ENCODE measurements at regions not wholly inside any gene's neighbourhood (a gene's known extent, or its start where the extent isn't known, plus 50 kb on each side); places are given as distances from the start of the nearest gene placed in this dataset.
"Not testable (repeated sequence)": the region's sequence is repeated elsewhere in the genome, so short reads cannot be mapped to it uniquely, and the experiment has no call there.

- Mint-ChIP-seq H3K27ac (no peak overlapping the region), H3K36me3 (peaks cover 0 to 4% of the 10 kb centered on the region in 2 donors), H3K9me3 (peaks cover 20 to 22% of the 10 kb centered on the region in 2 donors)
- no peak for DNase-seq (ENCODE audit: low spot score in 2 of 2)
- no peak for ATAC-seq
Observed at GRCh38 chr16:51868631-51869030, 678.3 kb downstream of the TOX3 start.

- H3K27ac Mint-ChIP-seq, result no peak overlapping the region
- H3K36me3 Mint-ChIP-seq, result peaks cover 0 to 4% of the 10 kb centered on the region in 2 donors
- H3K9me3 Mint-ChIP-seq, result peaks cover 18 to 20% of the 10 kb centered on the region in 2 donors
- DNase-seq (ENCODE audit: low spot score in 2 of 2) (no peak), ATAC-seq (no peak)
Observed at GRCh38 chr16:51867386-51868065, 679.4 kb downstream of the TOX3 start.

GRCh38 chr16:51864575-51864974 lies 682.4 kb downstream of the TOX3 start:
- H3K36me3 Mint-ChIP-seq, result peaks cover 0 to 4% of the 10 kb centered on the region in 2 donors
- DNase-seq (ENCODE audit: low spot score in 2 of 2) (no peak), ATAC-seq (no peak)
- no peak overlapping the region for H3K27ac Mint-ChIP-seq
- H3K9me3 Mint-ChIP-seq, result peaks cover 12 to 16% of the 10 kb centered on the region in 2 donors

GRCh38 chr16:51854401-51854951 lies 692.5 kb downstream of the TOX3 start:
- peaks cover 11 to 21% of the 10 kb centered on the region in 2 donors for H3K9me3 Mint-ChIP-seq
- DNase-seq (ENCODE audit: low spot score in 2 of 2) (no peak), ATAC-seq (no peak)
- H3K36me3 Mint-ChIP-seq, result no peaks in the 10 kb centered on the region
- H3K27ac Mint-ChIP-seq, result no peak overlapping the region

GRCh38 chr16:51853586-51853985 lies 693.4 kb downstream of the TOX3 start:
- DNase-seq (ENCODE audit: low spot score in 2 of 2), result no peak
- H3K36me3 Mint-ChIP-seq, result no peaks in the 10 kb centered on the region
- no peak for ATAC-seq

GRCh38 chr16:51852892-51853291 lies 694.1 kb downstream of the TOX3 start:
- no peak for DNase-seq (ENCODE audit: low spot score in 2 of 2)
- ATAC-seq, result no peak
- peaks cover 11 to 22% of the 10 kb centered on the region in 2 donors for H3K9me3 Mint-ChIP-seq
- H3K27ac Mint-ChIP-seq, result no peak overlapping the region
- H3K36me3 Mint-ChIP-seq, result no peaks in the 10 kb centered on the region

More at GRCh38 chr16:51853586-51853985, 693.4 kb downstream of the TOX3 start:
- H3K9me3 Mint-ChIP-seq, result peaks cover 11 to 22% of the 10 kb centered on the region in 2 donors
- no peak overlapping the region for H3K27ac Mint-ChIP-seq

- Mint-ChIP-seq H3K9me3 (peaks cover 11 to 22% of the 10 kb centered on the region in 2 donors), H3K36me3 (no peaks in the 10 kb centered on the region), H3K27ac (no peak overlapping the region)
- ATAC-seq (no peak), DNase-seq (ENCODE audit: low spot score in 2 of 2) (no peak)
Observed at GRCh38 chr16:51851111-51851510, 695.8 kb downstream of the TOX3 start.

GRCh38 chr16:51849715-51850114 lies 697.2 kb downstream of the TOX3 start:
- no peak for DNase-seq (ENCODE audit: low spot score in 2 of 2)
- H3K27ac Mint-ChIP-seq, result no peak overlapping the region
- ATAC-seq, result no peak
- H3K36me3 Mint-ChIP-seq, result no peaks in the 10 kb centered on the region
- peaks cover 11 to 22% of the 10 kb centered on the region in 2 donors for H3K9me3 Mint-ChIP-seq

- DNase-seq (ENCODE audit: low spot score in 2 of 2) (no peak), ATAC-seq (no peak)
- Mint-ChIP-seq H3K27ac (no peak overlapping the region), H3K9me3 (peaks cover 15 to 16% of the 10 kb centered on the region in 2 donors), H3K36me3 (no peaks in the 10 kb centered on the region)
Observed at GRCh38 chr16:51845586-51846305, 694.7 kb upstream of the SALL1 start.

GRCh38 chr16:51839727-51840462 lies 688.8 kb upstream of the SALL1 start:
- ATAC-seq (no peak), DNase-seq (ENCODE audit: low spot score in 2 of 2) (no peak)
- peaks cover 21 to 28% of the 10 kb centered on the region in 2 donors for H3K9me3 Mint-ChIP-seq
- no peak overlapping the region for H3K27ac Mint-ChIP-seq
- no peaks in the 10 kb centered on the region for H3K36me3 Mint-ChIP-seq

- no peak for DNase-seq (ENCODE audit: low spot score in 2 of 2)
- H3K9me3 Mint-ChIP-seq, result peaks cover 13 to 24% of the 10 kb centered on the region in 2 donors
- no peak overlapping the region for H3K27ac Mint-ChIP-seq
- no peaks in the 10 kb centered on the region for H3K36me3 Mint-ChIP-seq
- ATAC-seq, result no peak
Observed at GRCh38 chr16:51834794-51835193, 683.7 kb upstream of the SALL1 start.

GRCh38 chr16:51834133-51834532 lies 683.1 kb upstream of the SALL1 start:
- no peak for DNase-seq (ENCODE audit: low spot score in 2 of 2)
- Mint-ChIP-seq H3K36me3 (no peaks in the 10 kb centered on the region), H3K9me3 (peaks cover 13 to 24% of the 10 kb centered on the region in 2 donors), H3K27ac (no peak overlapping the region)
- ATAC-seq, result no peak

GRCh38 chr16:51831595-51832367 lies 680.7 kb upstream of the SALL1 start:
- DNase-seq (ENCODE audit: low spot score in 2 of 2) (no peak), ATAC-seq (no peak)
- peaks cover 8 to 23% of the 10 kb centered on the region in 2 donors for H3K9me3 Mint-ChIP-seq
- no peaks in the 10 kb centered on the region for H3K36me3 Mint-ChIP-seq
- no peak overlapping the region for H3K27ac Mint-ChIP-seq

- not testable (repeated sequence) for H3K36me3 Mint-ChIP-seq; ATAC-seq; DNase-seq (ENCODE audit: low spot score in 2 of 2); H3K27ac Mint-ChIP-seq
- peaks cover 4 to 18% of the 10 kb centered on the region in 2 donors for H3K9me3 Mint-ChIP-seq
Observed at GRCh38 chr16:51831034-51831433, 680.0 kb upstream of the SALL1 start.

GRCh38 chr16:51825779-51826178 lies 674.7 kb upstream of the SALL1 start:
- Mint-ChIP-seq H3K27ac (no peak overlapping the region), H3K9me3 (peaks cover 7 to 18% of the 10 kb centered on the region in 2 donors), H3K36me3 (no peaks in the 10 kb centered on the region)
- ATAC-seq (no peak), DNase-seq (ENCODE audit: low spot score in 2 of 2) (no peak)

GRCh38 chr16:51822471-51822870 lies 671.4 kb upstream of the SALL1 start:
- peaks cover 7 to 15% of the 10 kb centered on the region in 2 donors for H3K9me3 Mint-ChIP-seq
- no peak for DNase-seq (ENCODE audit: low spot score in 2 of 2)
- ATAC-seq, result no peak
- no peak overlapping the region for H3K27ac Mint-ChIP-seq
- H3K36me3 Mint-ChIP-seq, result no peaks in the 10 kb centered on the region

Measured in activated naive CD4-positive, alpha-beta T cell treated with anti-CD3 and anti-CD28 coated beads, Interleukin-2, amount 50 U/mL, for 72 hours (primary cell).